Suppressor macrophage treated with lipopolysaccharide for 4 hours (primary cell): ENCODE measurements at regions not wholly inside any gene's neighbourhood (a gene's known extent, or its start where the extent isn't known, plus 50 kb on each side); places are given as distances from the start of the nearest gene placed in this dataset.

Experiments used
- DNase-seq: peaks from one replicate; pipeline ENCODE4 v3.0.0-alpha.2; 2020

- no peak for DNase-seq
These were observed 259.8 kb upstream of the NR5A2 start for GRCh38 chr1:199767700-199768099.

GRCh38 chr1:199774433-199775089 is 252.9 kb upstream of the NR5A2 start:
- no peak for DNase-seq

GRCh38 chr1:199776768-199777497 is 250.6 kb upstream of the NR5A2 start:
- DNase-seq: no peak

GRCh38 chr1:199778324-199778955 is 249.1 kb upstream of the NR5A2 start:
- no peak for DNase-seq

- DNase-seq: no peak
These were observed 247.4 kb upstream of the NR5A2 start for GRCh38 chr1:199780091-199780490.

- no peak for DNase-seq
These were observed 246.4 kb upstream of the NR5A2 start for GRCh38 chr1:199780948-199781670.

GRCh38 chr1:199784138-199784895 is 243.2 kb upstream of the NR5A2 start:
- DNase-seq: no peak

- no peak for DNase-seq
These were observed 240.8 kb upstream of the NR5A2 start for GRCh38 chr1:199786695-199787094.

GRCh38 chr1:199789141-199789540 is 238.4 kb upstream of the NR5A2 start:
- DNase-seq: no peak

- no peak for DNase-seq
These were observed 236.0 kb upstream of the NR5A2 start for GRCh38 chr1:199791495-199791894.

- no peak for DNase-seq
These were observed 234.6 kb upstream of the NR5A2 start for GRCh38 chr1:199792874-199793273.

GRCh38 chr1:199794105-199794863 is 233.2 kb upstream of the NR5A2 start:
- DNase-seq: peak; percentile 90

- DNase-seq: no peak
These were observed 228.4 kb upstream of the NR5A2 start for GRCh38 chr1:199799116-199799515.

GRCh38 chr1:199804526-199804925 is 223.0 kb upstream of the NR5A2 start:
- no peak for DNase-seq

GRCh38 chr1:199808110-199808870 is 219.2 kb upstream of the NR5A2 start:
- DNase-seq: no peak

GRCh38 chr1:199809311-199809710 is 218.2 kb upstream of the NR5A2 start:
- no peak for DNase-seq

GRCh38 chr1:199811163-199811562 is 216.3 kb upstream of the NR5A2 start:
- no peak for DNase-seq

GRCh38 chr1:199813198-199813597 is 214.3 kb upstream of the NR5A2 start:
- no peak for DNase-seq

- DNase-seq: no peak
These were observed 211.6 kb upstream of the NR5A2 start for GRCh38 chr1:199815947-199816346.

GRCh38 chr1:199817266-199817665 is 210.2 kb upstream of the NR5A2 start:
- DNase-seq: no peak
